Liver (tissue), 3 donors: ENCODE measurements at regions not wholly inside any gene's neighbourhood (a gene's known extent, or its start where the extent isn't known, plus 50 kb on each side); places are given as distances from the start of the nearest gene placed in this dataset.

Experiments
- CTCF ChIP-seq: fragments of 150-350 bp; IDR thresholded peaks from 2 replicates; pipeline ENCODE4 v1.5.1; 2017; ENCODE audit warnings: improper control_type of control experiment, low read depth, low read length; ENCODE audit not compliant: missing input control
- JUND ChIP-seq, 2 donors: IDR thresholded peaks; 2 replicates each; pipeline ENCODE4 v1.6.1; 2016; ENCODE audit warnings: antibody characterized with exemption in 2 of 2
- ZBTB33 ChIP-seq: IDR thresholded peaks from 2 replicates; pipeline ENCODE4 v1.6.1; 2016; ENCODE audit warnings: antibody characterized with exemption
- donor health status: healthy.
- donor health status: healthy.

GRCh38 chr3:146658841-146659240 lies 53.7 kb upstream of the PLSCR5 start:
- TF ChIP-seq ZBTB33 (no peak), CTCF (no peak), JUND (IDR thresholded peaks at IDR 0.05) (no peak)
